Suprapubic skin (tissue), 4 donors: ENCODE measurements at regions not wholly inside any gene's neighbourhood (a gene's known extent, or its start where the extent isn't known, plus 50 kb on each side); places are given as distances from the start of the nearest gene placed in this dataset.

Source experiments
- DNase-seq, 2 donors: peaks; one replicate each; pipeline ENCODE4 v3.0.0-alpha.2; 2019; ENCODE audit warnings: low spot score in 2 of 2
- H3K27ac ChIP-seq: fragments of 200-600 bp; sonication (generic); one replicate; pipeline ENCODE4 v1.5.1; 2019
- H3K27me3 ChIP-seq: fragments of 200-600 bp; sonication (generic); one replicate; pipeline ENCODE4 v1.5.1; 2019
- H3K36me3 ChIP-seq: fragments of 200-600 bp; sonication (generic); one replicate; pipeline ENCODE4 v1.5.1; 2019
- H3K4me1 ChIP-seq: fragments of 200-600 bp; sonication (generic); one replicate; pipeline ENCODE4 v1.5.1; 2019
- H3K4me3 ChIP-seq: fragments of 200-600 bp; sonication (generic); one replicate; pipeline ENCODE4 v1.5.1; 2019; ENCODE audit warnings: mild to moderate bottlenecking
- H3K9me3 ChIP-seq: fragments of 200-600 bp; sonication (generic); one replicate; pipeline ENCODE4 v1.5.1; 2019
- CTCF ChIP-seq, 2 donors: fragments of 200-600 bp in 1 of 2; fragments of 450-650 bp in 1 of 2; sonication (generic) in 1 of 2; IDR thresholded peaks; one replicate each; pipeline ENCODE4 v1.5.1; 2016 to 2019; ENCODE audit warnings: antibody characterized with exemption in 2 of 2, mild to moderate bottlenecking in 1 of 2, moderate library complexity in 1 of 2
- EP300 ChIP-seq: sonication (generic); formaldehyde crosslinking; IDR thresholded peaks from one replicate; pipeline ENCODE4 v1.6.1; 2017; ENCODE audit warnings: antibody characterized with exemption
- POLR2A ChIP-seq, 2 donors: fragments of 450-650 bp; IDR thresholded peaks; one replicate each; pipeline ENCODE4 v1.6.1; 2017; ENCODE audit warnings: antibody characterized with exemption in 2 of 2, mild to moderate bottlenecking in 2 of 2, moderate library complexity in 2 of 2
- POLR2AphosphoS5 ChIP-seq, 3 donors: sonication (generic); formaldehyde crosslinking; IDR thresholded peaks; one replicate each; pipeline ENCODE4 v1.6.1; 2017; ENCODE audit warnings: antibody characterized with exemption in 3 of 3
- WGBS: methylation state at CpG from one replicate; pipeline ENCODE4 v1.1.5; 2018; 5-methylcytosine and 5-hydroxymethylcytosine counted together

GRCh38 chr6:81298751-81299150, 453.7 kb downstream of the TENT5A start:
- no peak for DNase-seq
- WGBS: 49% methylated on average over 3 of the region's 3 CpGs
- Histone ChIP-seq H3K4me1 (peaks cover 6% of the 10 kb centered on the region), H3K9me3 (no peaks in the 10 kb centered on the region), H3K36me3 (no peaks in the 10 kb centered on the region), H3K4me3 (no peak overlapping the region), H3K27ac (no peak overlapping the region), H3K27me3 (no peaks in the 10 kb centered on the region)
- TF ChIP-seq CTCF (IDR thresholded peaks at IDR 0.05) (no peak), POLR2A (IDR thresholded peaks at IDR 0.05) (no peak), POLR2AphosphoS5 (IDR thresholded peaks at IDR 0.05) (no peak), EP300 (no peak)

GRCh38 chr6:81295310-81295709, 457.2 kb downstream of the TENT5A start:
- H3K27me3 ChIP-seq: no peaks in the 10 kb centered on the region
- no peak for DNase-seq
- H3K4me3 ChIP-seq: no peak overlapping the region
- H3K9me3 ChIP-seq: no peaks in the 10 kb centered on the region
- no peak overlapping the region for H3K27ac ChIP-seq
- H3K4me1 ChIP-seq: peaks cover 12% of the 10 kb centered on the region
- no peak for TF ChIP-seq POLR2A (IDR thresholded peaks at IDR 0.05)
- no peak for TF ChIP-seq EP300
- no peak for TF ChIP-seq CTCF (IDR thresholded peaks at IDR 0.05)
- TF ChIP-seq POLR2AphosphoS5 (IDR thresholded peaks at IDR 0.05): no peak
- H3K36me3 ChIP-seq: no peaks in the 10 kb centered on the region

GRCh38 chr6:81293896-81294295, 458.6 kb downstream of the TENT5A start:
- H3K4me1 ChIP-seq: peaks cover 12% of the 10 kb centered on the region
- H3K9me3 ChIP-seq: no peaks in the 10 kb centered on the region
- no peaks in the 10 kb centered on the region for H3K36me3 ChIP-seq
- DNase-seq: no peak
- 42% methylated on average over 2 of the region's 2 CpGs for WGBS
- no peaks in the 10 kb centered on the region for H3K27me3 ChIP-seq
- no peak overlapping the region for H3K27ac ChIP-seq
- TF ChIP-seq EP300 (no peak), POLR2AphosphoS5 (IDR thresholded peaks at IDR 0.05) (no peak), CTCF (IDR thresholded peaks at IDR 0.05) (no peak), POLR2A (IDR thresholded peaks at IDR 0.05) (no peak)
- H3K4me3 ChIP-seq: no peak overlapping the region

DNA sequence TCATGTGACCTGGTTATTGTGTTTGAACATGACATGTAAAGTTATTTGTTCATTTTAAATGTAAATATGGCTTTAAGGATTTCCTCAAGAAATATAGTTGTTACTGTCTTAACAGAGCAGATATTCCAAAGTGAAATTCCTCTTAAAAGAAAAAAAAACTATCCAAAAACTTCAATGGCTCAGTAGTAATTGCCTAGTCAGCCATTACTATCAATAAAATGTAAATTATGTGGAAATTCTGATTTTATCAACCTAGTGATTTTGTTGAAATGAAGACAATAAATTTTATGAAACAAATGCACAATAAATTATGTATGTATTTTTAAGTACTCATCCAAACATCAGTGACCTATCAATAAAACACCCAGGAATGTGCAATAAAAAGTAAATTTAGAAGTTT, 463.3 kb downstream of the TENT5A start:
- no peaks in the 10 kb centered on the region for H3K27me3 ChIP-seq
- peaks cover 11% of the 10 kb centered on the region for H3K4me1 ChIP-seq
- no peak overlapping the region for H3K27ac ChIP-seq
- no peak for DNase-seq
- no peak overlapping the region for H3K4me3 ChIP-seq
- TF ChIP-seq POLR2AphosphoS5 (IDR thresholded peaks at IDR 0.05): no peak
- no peak for TF ChIP-seq POLR2A (IDR thresholded peaks at IDR 0.05)
- no peak for TF ChIP-seq EP300
- no peak for TF ChIP-seq CTCF (IDR thresholded peaks at IDR 0.05)
- H3K36me3 ChIP-seq: no peaks in the 10 kb centered on the region
- no peaks in the 10 kb centered on the region for H3K9me3 ChIP-seq

DNA sequence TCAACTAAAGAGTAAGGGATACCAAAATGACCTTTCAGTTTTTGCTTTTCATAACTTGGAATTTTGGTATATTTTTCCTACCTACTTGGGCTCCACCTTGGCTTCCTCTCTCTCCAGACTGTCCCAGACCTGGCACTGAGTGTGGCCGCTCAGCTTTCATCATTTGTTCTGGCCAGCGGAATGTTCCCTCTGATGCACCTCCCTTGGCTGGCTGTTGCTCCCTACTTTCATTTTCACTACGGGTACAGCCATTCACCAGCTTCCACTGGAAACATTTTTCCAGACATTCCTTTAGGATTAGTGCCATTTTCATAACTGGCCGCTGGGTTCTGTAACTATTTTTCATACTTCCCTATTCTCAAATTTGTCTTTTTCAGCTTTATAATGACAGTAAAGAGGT, 487.4 kb downstream of the TENT5A start:
- no peaks in the 10 kb centered on the region for H3K4me1 ChIP-seq
- H3K36me3 ChIP-seq: no peaks in the 10 kb centered on the region
- DNase-seq: peak in 1 of 2 donors; percentile 62
- TF ChIP-seq POLR2A (IDR thresholded peaks at IDR 0.05): no peak
- peak in 1 of 3 donors; percentile 25 for TF ChIP-seq POLR2AphosphoS5 (IDR thresholded peaks at IDR 0.05)
- 54% methylated on average over 4 of the region's 4 CpGs for WGBS
- no peaks in the 10 kb centered on the region for H3K9me3 ChIP-seq
- no peaks in the 10 kb centered on the region for H3K27me3 ChIP-seq
- no peak overlapping the region for H3K27ac ChIP-seq
- H3K4me3 ChIP-seq: peak overlapping the region; percentile 38

GRCh38 chr6:81263531-81264168, 488.8 kb downstream of the TENT5A start:
- TF ChIP-seq CTCF (IDR thresholded peaks at IDR 0.05) (no peak), EP300 (no peak), POLR2A (IDR thresholded peaks at IDR 0.05) (no peak), POLR2AphosphoS5 (IDR thresholded peaks at IDR 0.05) (no peak)
- Histone ChIP-seq H3K9me3 (no peaks in the 10 kb centered on the region), H3K4me1 (no peaks in the 10 kb centered on the region), H3K4me3 (no peak overlapping the region), H3K27ac (no peak overlapping the region), H3K27me3 (no peaks in the 10 kb centered on the region), H3K36me3 (no peaks in the 10 kb centered on the region)
- 96% methylated on average over 14 of the region's 17 CpGs for WGBS
- DNase-seq: no peak
